H9 (cell line): ENCODE measurements at regions not wholly inside any gene's neighbourhood (a gene's known extent, or its start where the extent isn't known, plus 50 kb on each side); places are given as distances from the start of the nearest gene placed in this dataset.

Source experiments
- DNase-seq: peaks from one replicate; pipeline ENCODE4 v3.0.0-alpha.2; 2017
- H2AFZ ChIP-seq: one replicate; pipeline ENCODE4 v1.6.1; 2013; ENCODE audit warnings: mild to moderate bottlenecking, low read length, control low read depth, moderate library complexity
- H2AK5ac ChIP-seq: 2 replicates; pipeline ENCODE4 v1.6.1; 2013; ENCODE audit warnings: low read length, control low read depth, mixed read lengths; ENCODE audit not compliant: insufficient read length
- H2BK120ac ChIP-seq: one replicate; pipeline ENCODE4 v1.6.1; 2013; ENCODE audit warnings: low read depth, mild to moderate bottlenecking, low read length, control low read depth, inconsistent platforms; ENCODE audit not compliant: poor library complexity, severe bottlenecking
- H2BK12ac ChIP-seq: 2 replicates; pipeline ENCODE4 v1.6.1; 2013; ENCODE audit warnings: low read length, control low read depth, mixed read lengths, low read depth; ENCODE audit not compliant: insufficient read length
- H2BK15ac ChIP-seq: 2 replicates; pipeline ENCODE4 v1.6.1; 2013; ENCODE audit warnings: low read depth, low read length, control low read depth
- H2BK20ac ChIP-seq: one replicate; pipeline ENCODE4 v1.6.1; 2013; ENCODE audit warnings: low read depth, mild to moderate bottlenecking, low read length, control low read depth, inconsistent platforms; ENCODE audit not compliant: poor library complexity, severe bottlenecking
- H2BK5ac ChIP-seq: 2 replicates; pipeline ENCODE4 v1.6.1; 2013; ENCODE audit warnings: low read length, control low read depth, mixed read lengths; ENCODE audit not compliant: insufficient read length
- H3K14ac ChIP-seq: 2 replicates; pipeline ENCODE4 v1.6.1; 2013; ENCODE audit warnings: low read length, control low read depth; ENCODE audit not compliant: insufficient read depth
- H3K18ac ChIP-seq: 2 replicates; pipeline ENCODE4 v1.6.1; 2013; ENCODE audit warnings: low read depth, mild to moderate bottlenecking, mixed read lengths, low read length, control low read depth; ENCODE audit not compliant: insufficient read length
- H3K23ac ChIP-seq: 2 replicates; pipeline ENCODE4 v1.6.1; 2013; ENCODE audit warnings: low read length, control low read depth, mixed read lengths, low read depth; ENCODE audit not compliant: insufficient read length
- H3K23me2 ChIP-seq: 2 replicates; pipeline ENCODE4 v1.6.1; 2013; ENCODE audit warnings: low read depth, mild to moderate bottlenecking, mixed read lengths, low read length, control low read depth; ENCODE audit not compliant: insufficient read length, poor library complexity, severe bottlenecking
- H3K27ac ChIP-seq: 2 replicates; pipeline ENCODE4 v1.5.1; 2013; ENCODE audit warnings: low read length, control low read depth, mixed read lengths, low read depth; ENCODE audit not compliant: insufficient read length
- H3K27me3 ChIP-seq: 2 replicates; pipeline ENCODE4 v1.6.1; 2013; ENCODE audit warnings: low read length, control low read depth, inconsistent platforms; ENCODE audit not compliant: insufficient read depth
- H3K4ac ChIP-seq: 2 replicates; pipeline ENCODE4 v1.6.1; 2013; ENCODE audit warnings: low read depth, mild to moderate bottlenecking, control low read depth, inconsistent platforms, low read length, moderate library complexity
- H3K4me1 ChIP-seq: 2 replicates; pipeline ENCODE4 v1.6.1; 2013; ENCODE audit warnings: low read length, control low read depth, inconsistent platforms; ENCODE audit not compliant: insufficient read depth
- H3K4me2 ChIP-seq: 2 replicates; pipeline ENCODE4 v1.6.1; 2013; ENCODE audit warnings: low read length, control low read depth, mixed read lengths; ENCODE audit not compliant: insufficient read length, insufficient read depth
- H3K56ac ChIP-seq: 2 replicates; pipeline ENCODE4 v1.6.1; 2013; ENCODE audit warnings: low read depth, mild to moderate bottlenecking, mixed read lengths, low read length, control low read depth; ENCODE audit not compliant: insufficient read length
- H3K79me1 ChIP-seq: 2 replicates; pipeline ENCODE4 v1.6.1; 2013; ENCODE audit warnings: low read depth, mild to moderate bottlenecking, moderate library complexity, low read length, control low read depth, inconsistent platforms; ENCODE audit not compliant: insufficient read depth, poor library complexity, severe bottlenecking
- H3K79me2 ChIP-seq: 2 replicates; pipeline ENCODE4 v1.6.1; 2013; ENCODE audit warnings: low read length, control low read depth, inconsistent platforms; ENCODE audit not compliant: insufficient read depth
- H3K9ac ChIP-seq: 2 replicates; pipeline ENCODE4 v1.6.1; 2013; ENCODE audit warnings: low read length, control low read depth, mixed read lengths; ENCODE audit not compliant: insufficient read length; ENCODE audit errors: extremely low read depth
- H3K9me3 ChIP-seq: one replicate; pipeline ENCODE4 v1.6.1; 2013; ENCODE audit warnings: low read depth, low read length, inconsistent platforms; ENCODE audit not compliant: control insufficient read depth
- H3T11ph ChIP-seq: one replicate; pipeline ENCODE4 v1.6.1; 2013; ENCODE audit warnings: mild to moderate bottlenecking, low read length, control low read depth, inconsistent platforms
- H4K20me1 ChIP-seq: one replicate; pipeline ENCODE4 v1.6.1; 2013; ENCODE audit not compliant: control insufficient read depth, insufficient read length, insufficient read depth
- H4K5ac ChIP-seq: 2 replicates; pipeline ENCODE4 v1.6.1; 2013; ENCODE audit warnings: low read depth, mild to moderate bottlenecking, mixed read lengths, low read length, control low read depth; ENCODE audit not compliant: insufficient read length
- H4K8ac ChIP-seq: replicated peaks from 2 replicates; pipeline ENCODE4 v1.6.1; 2013; ENCODE audit warnings: low read length, control low read depth, mixed read lengths, low read depth; ENCODE audit not compliant: insufficient read length
- H4K91ac ChIP-seq: 2 replicates; pipeline ENCODE4 v1.6.1; 2013; ENCODE audit warnings: low read depth, mild to moderate bottlenecking, moderate library complexity, mixed read lengths, low read length, control low read depth; ENCODE audit not compliant: insufficient read length
- H3K27ac Mint-ChIP-seq, 3 experiments: 2 replicates in 2 of 3; 3 replicates in 1 of 3; pipeline ENCODE4 v1.8.0; 2020 to 2021; ENCODE audit warnings: mixed read lengths in 3 of 3, mild to moderate bottlenecking in 1 of 3, moderate library complexity in 1 of 3
- H3K27me3 Mint-ChIP-seq: 2 replicates; pipeline ENCODE4 v1.8.0; 2021; ENCODE audit warnings: low read depth, mild to moderate bottlenecking, moderate library complexity, mixed read lengths
- H3K36me3 Mint-ChIP-seq, 3 experiments: 2 replicates in 2 of 3; 3 replicates in 1 of 3; pipeline ENCODE4 v1.8.0; 2020 to 2021; ENCODE audit warnings: low read depth in 3 of 3, mixed read lengths in 3 of 3; ENCODE audit not compliant: insufficient read depth in 1 of 3
- H3K4me1 Mint-ChIP-seq, 2 experiments: 2 replicates each; pipeline ENCODE4 v1.8.0; 2020; ENCODE audit warnings: mixed read lengths in 2 of 2
- H3K4me3 Mint-ChIP-seq, 2 experiments: 2 replicates in 1 of 2; 3 replicates in 1 of 2; pipeline ENCODE4 v1.8.0; 2020 to 2021; ENCODE audit warnings: mild to moderate bottlenecking in 2 of 2, mixed read lengths in 2 of 2, moderate library complexity in 1 of 2
- H3K9me3 Mint-ChIP-seq, 2 experiments: 2 replicates in 1 of 2; 3 replicates in 1 of 2; pipeline ENCODE4 v1.8.0; 2020; ENCODE audit warnings: mild to moderate bottlenecking in 2 of 2, mixed read lengths in 2 of 2, moderate library complexity in 1 of 2
- CTCF ChIP-seq: fragments of 200-600 bp; sonication (generic); conservative IDR thresholded peaks from 3 replicates; pipeline ENCODE4 v1.8.0; 2021; ENCODE audit warnings: antibody characterized with exemption, mild to moderate bottlenecking
- WGBS: extraction: QIAGEN DNeasy Blood & Tissue Kit; methylation state at CpG from one replicate; pipeline ENCODE4 v1.1.7; 2013; ENCODE audit warnings: missing lambda C conversion rate, low lambda C conversion rate, mixed read lengths; ENCODE audit not compliant: insufficient read length; ENCODE audit errors: extremely low coverage; 5-methylcytosine and 5-hydroxymethylcytosine counted together

- H2AFZ ChIP-seq, result no peak overlapping the region
- H3T11ph ChIP-seq, result no peak overlapping the region
- no peak overlapping the region for H3K4ac ChIP-seq
- no peak overlapping the region for H4K5ac ChIP-seq
- no peak overlapping the region for H2BK20ac ChIP-seq
- H3K27ac ChIP-seq, result no peak overlapping the region
- H3K4me3 Mint-ChIP-seq, result no peak overlapping the region
- no peak overlapping the region for H2BK5ac ChIP-seq
- H3K23ac ChIP-seq, result no peak overlapping the region
- no peak overlapping the region for H3K4me2 ChIP-seq
- no peak overlapping the region for H4K91ac ChIP-seq
- H3K9ac ChIP-seq, result no peak overlapping the region
- no peaks in the 10 kb centered on the region for H3K27me3 ChIP-seq
- H4K8ac ChIP-seq, result no peak overlapping the region
- no peaks in the 10 kb centered on the region for H3K9me3 ChIP-seq
- no peaks in the 10 kb centered on the region for H3K9me3 Mint-ChIP-seq
- H3K36me3 Mint-ChIP-seq, result no peaks in the 10 kb centered on the region
- no peaks in the 10 kb centered on the region for H3K27me3 Mint-ChIP-seq
- H3K56ac ChIP-seq, result no peak overlapping the region
- H3K27ac Mint-ChIP-seq, result no peak overlapping the region
- no peaks in the 10 kb centered on the region for H3K4me1 ChIP-seq
- H2BK12ac ChIP-seq, result no peak overlapping the region
- no peak overlapping the region for H2BK15ac ChIP-seq
- no peak overlapping the region for H3K14ac ChIP-seq
- no peak overlapping the region for H2BK120ac ChIP-seq
- no peak overlapping the region for H2AK5ac ChIP-seq
- TF ChIP-seq CTCF, result no peak
- DNase-seq, result no peak
- no peaks in the 10 kb centered on the region for H3K4me1 Mint-ChIP-seq
- no peak overlapping the region for H3K18ac ChIP-seq
- H3K79me1 ChIP-seq, result no peaks in the 10 kb centered on the region
- H3K79me2 ChIP-seq, result no peaks in the 10 kb centered on the region
- no CpG with 5 or more reads among the region's 1 CpG for WGBS
- H4K20me1 ChIP-seq, result no peaks in the 10 kb centered on the region
- H3K23me2 ChIP-seq, result no peaks in the 10 kb centered on the region
Measured at GRCh38 chr1:217011097-217011496, 287.9 kb upstream of the ESRRG start.
